Transverse colon (tissue), 4 donors: ENCODE measurements at regions not wholly inside any gene's neighbourhood (a gene's known extent, or its start where the extent isn't known, plus 50 kb on each side); places are given as distances from the start of the nearest gene placed in this dataset.

ENCODE experiments used
- CTCF ChIP-seq, 5 experiments: fragments of 200-600 bp in 3 of 5; fragments of 450-650 bp in 2 of 5; sonication (generic) in 3 of 5; IDR thresholded peaks; 1 replicate in 2 of 5; 2 replicates in 3 of 5; pipeline ENCODE4 v1.5.1; 2016 to 2017; ENCODE audit warnings: antibody characterized with exemption in 5 of 5, inconsistent platforms in 3 of 5, mild to moderate bottlenecking in 2 of 5, moderate library complexity in 1 of 5
- POLR2A ChIP-seq: fragments of 450-650 bp; IDR thresholded peaks from one replicate; pipeline ENCODE4 v1.6.1; 2016; ENCODE audit warnings: antibody characterized with exemption, mild to moderate bottlenecking, moderate library complexity
- POLR2AphosphoS5 ChIP-seq, 3 donors: sonication (generic); formaldehyde crosslinking; IDR thresholded peaks; one replicate each; pipeline ENCODE4 v1.6.1; 2016; ENCODE audit warnings: antibody characterized with exemption in 3 of 3

DNA sequence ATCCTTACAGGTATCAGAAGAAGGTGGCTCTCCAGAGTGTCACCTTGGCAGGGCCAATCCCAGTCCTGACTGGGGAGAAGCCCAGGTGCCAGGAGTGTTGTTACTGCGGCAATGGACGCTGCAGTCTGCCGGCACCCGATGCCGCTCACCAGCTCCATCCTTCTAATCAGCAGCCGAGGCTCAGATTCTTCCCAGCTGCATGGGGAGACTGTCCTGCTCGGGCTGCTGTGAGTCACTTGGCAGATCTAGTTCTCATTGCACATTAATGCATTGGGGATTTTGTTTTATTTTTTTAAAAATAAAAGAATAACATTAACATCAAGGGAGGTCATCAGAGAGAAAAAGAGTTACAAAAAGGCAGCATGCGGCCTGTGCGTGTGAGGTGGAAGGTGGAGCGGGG lies 115.8 kb downstream of the MTX3 start:
- TF ChIP-seq CTCF (IDR thresholded peaks at IDR 0.05) (no peak), POLR2A (no peak), POLR2AphosphoS5 (IDR thresholded peaks at IDR 0.05) (no peak)
